ENCODE measurements at regions not wholly inside any gene's neighbourhood (a gene's known extent, or its start where the extent isn't known, plus 50 kb on each side); places are given as distances from the start of the nearest gene placed in this dataset.

- no peak for TF ChIP-seq POLR2AphosphoS5 (IDR thresholded peaks at IDR 0.05; ENCODE audit: low read depth, low read length)
- TF ChIP-seq REST (IDR thresholded peaks at IDR 0.05; ENCODE audit: insufficient read depth in 1 of 2, low read depth in 2 of 2, low read length in 2 of 2), result no peak
These were observed 97.6 kb upstream of the VANGL1 start for GRCh38 chr1:115544131-115544530.
